ENCODE measurements at regions not wholly inside any gene's neighbourhood (a gene's known extent, or its start where the extent isn't known, plus 50 kb on each side); places are given as distances from the start of the nearest gene placed in this dataset.
"Not testable (repeated sequence)": the region's sequence is repeated elsewhere in the genome, so short reads cannot be mapped to it uniquely, and the experiment has no call there.

GRCh38 chr9:87388708-87389107 is 109.0 kb upstream of the DAPK1 start:
- DNase-seq (ENCODE audit: low read depth in 4 of 4, low spot score in 2 of 4): not testable (repeated sequence)

- DNase-seq (ENCODE audit: low read depth in 4 of 4, low spot score in 2 of 4): no peak
These were observed 107.7 kb upstream of the DAPK1 start for GRCh38 chr9:87389936-87390335.

- no peak for DNase-seq (ENCODE audit: low read depth in 4 of 4, low spot score in 2 of 4)
These were observed 107.3 kb upstream of the DAPK1 start for GRCh38 chr9:87390361-87390760.

GRCh38 chr9:87392086-87392485 is 105.6 kb upstream of the DAPK1 start:
- DNase-seq (ENCODE audit: low read depth in 4 of 4, low spot score in 2 of 4): no peak

GRCh38 chr9:87393706-87394230 is 103.9 kb upstream of the DAPK1 start:
- DNase-seq (ENCODE audit: low read depth in 4 of 4, low spot score in 2 of 4): no peak

- peak in 3 of 4 donors; percentile 50 to 77 (median 52) for DNase-seq (ENCODE audit: low read depth in 4 of 4, low spot score in 2 of 4)
These were observed 101.7 kb upstream of the DAPK1 start for GRCh38 chr9:87395804-87396479.

- DNase-seq (ENCODE audit: low read depth in 4 of 4, low spot score in 2 of 4): no peak
These were observed 96.0 kb upstream of the DAPK1 start for GRCh38 chr9:87401681-87402080.

GRCh38 chr9:87402537-87402936 is 95.1 kb upstream of the DAPK1 start:
- DNase-seq (ENCODE audit: low read depth in 4 of 4, low spot score in 2 of 4): no peak

GRCh38 chr9:87405677-87406542 is 91.8 kb upstream of the DAPK1 start:
- DNase-seq (ENCODE audit: low read depth in 4 of 4, low spot score in 2 of 4): no peak

- DNase-seq (ENCODE audit: low read depth in 4 of 4, low spot score in 2 of 4): no peak
These were observed 91.0 kb upstream of the DAPK1 start for GRCh38 chr9:87406543-87407166.

GRCh38 chr9:87410047-87411005 is 87.3 kb upstream of the DAPK1 start:
- DNase-seq (ENCODE audit: low read depth in 4 of 4, low spot score in 2 of 4): not testable (repeated sequence)

GRCh38 chr9:87420884-87421283 is 76.8 kb upstream of the DAPK1 start:
- DNase-seq (ENCODE audit: low read depth in 4 of 4, low spot score in 2 of 4): no peak

GRCh38 chr9:87421734-87422133 is 75.9 kb upstream of the DAPK1 start:
- DNase-seq (ENCODE audit: low read depth in 4 of 4, low spot score in 2 of 4): no peak

- DNase-seq (ENCODE audit: low read depth in 4 of 4, low spot score in 2 of 4): no peak
These were observed 74.7 kb upstream of the DAPK1 start for GRCh38 chr9:87422999-87423398.

- DNase-seq (ENCODE audit: low read depth in 4 of 4, low spot score in 2 of 4): not testable (repeated sequence)
These were observed 73.8 kb upstream of the DAPK1 start for GRCh38 chr9:87423885-87424284.

GRCh38 chr9:87425202-87425601 is 72.5 kb upstream of the DAPK1 start:
- DNase-seq (ENCODE audit: low read depth in 4 of 4, low spot score in 2 of 4): no peak

GRCh38 chr9:87427851-87428506 is 69.7 kb upstream of the DAPK1 start:
- DNase-seq (ENCODE audit: low read depth in 4 of 4, low spot score in 2 of 4): no peak

GRCh38 chr9:87428659-87429058 is 69.0 kb upstream of the DAPK1 start:
- no peak for DNase-seq (ENCODE audit: low read depth in 4 of 4, low spot score in 2 of 4)

GRCh38 chr9:87431837-87432236 is 65.8 kb upstream of the DAPK1 start:
- no peak for DNase-seq (ENCODE audit: low read depth in 4 of 4, low spot score in 2 of 4)

GRCh38 chr9:87433853-87434252 is 63.8 kb upstream of the DAPK1 start:
- DNase-seq (ENCODE audit: low read depth in 4 of 4, low spot score in 2 of 4): no peak
